ENCODE measurements at regions not wholly inside any gene's neighbourhood (a gene's known extent, or its start where the extent isn't known, plus 50 kb on each side); places are given as distances from the start of the nearest gene placed in this dataset.

GRCh38 chr6:149184523-149184922 lies 133.0 kb upstream of the TAB2 start:
- Histone ChIP-seq H3K4me1 (ENCODE audit: control insufficient read depth, extremely low read depth, insufficient read depth, low read length) (no peaks in the 10 kb centered on the region), H3K36me3 (ENCODE audit: control insufficient read depth in 2 of 2, extremely low read depth in 1 of 2, insufficient read depth in 2 of 2, low read length in 2 of 2) (no peaks in the 10 kb centered on the region), H3K79me2 (ENCODE audit: control insufficient read depth, insufficient read depth, low read length) (no peaks in the 10 kb centered on the region), H3K9me3 (ENCODE audit: control insufficient read depth, low read depth, low read length) (no peaks in the 10 kb centered on the region), H3K4me2 (ENCODE audit: control insufficient read depth, extremely low read depth, insufficient read depth, low read depth, low read length) (no peak overlapping the region), H4K20me1 (ENCODE audit: control insufficient read depth, extremely low read depth, insufficient read depth, low read length) (no peaks in the 10 kb centered on the region), H3K4me3 (ENCODE audit: control insufficient read depth in 2 of 3, extremely low read depth in 1 of 3, insufficient read depth in 2 of 3, low read depth in 1 of 3, low read length in 3 of 3) (no peak overlapping the region), H2AFZ (ENCODE audit: control insufficient read depth, low read length) (no peak overlapping the region), H3K9me1 (ENCODE audit: control insufficient read depth, extremely low read depth, insufficient read depth, low read length) (no peaks in the 10 kb centered on the region), H3K27me3 (ENCODE audit: control insufficient read depth, extremely low read depth, insufficient read depth, low read length) (no peaks in the 10 kb centered on the region), H3K27ac (ENCODE audit: control insufficient read depth, insufficient read depth, low read length) (no peak overlapping the region), H3K9ac (ENCODE audit: control insufficient read depth, extremely low read depth, insufficient read depth, low read length) (no peak overlapping the region)
- FAIRE-seq, result no peak
- dilution Hi-C loops (cut with MboI; ENCODE audit: extremely low pct_ligation_motif_present, low sequenced_read_pairs), result no loop called here
- DNase-seq (ENCODE audit: low read depth, low spot score), result no peak
- TF ChIP-seq, protein P1, sequence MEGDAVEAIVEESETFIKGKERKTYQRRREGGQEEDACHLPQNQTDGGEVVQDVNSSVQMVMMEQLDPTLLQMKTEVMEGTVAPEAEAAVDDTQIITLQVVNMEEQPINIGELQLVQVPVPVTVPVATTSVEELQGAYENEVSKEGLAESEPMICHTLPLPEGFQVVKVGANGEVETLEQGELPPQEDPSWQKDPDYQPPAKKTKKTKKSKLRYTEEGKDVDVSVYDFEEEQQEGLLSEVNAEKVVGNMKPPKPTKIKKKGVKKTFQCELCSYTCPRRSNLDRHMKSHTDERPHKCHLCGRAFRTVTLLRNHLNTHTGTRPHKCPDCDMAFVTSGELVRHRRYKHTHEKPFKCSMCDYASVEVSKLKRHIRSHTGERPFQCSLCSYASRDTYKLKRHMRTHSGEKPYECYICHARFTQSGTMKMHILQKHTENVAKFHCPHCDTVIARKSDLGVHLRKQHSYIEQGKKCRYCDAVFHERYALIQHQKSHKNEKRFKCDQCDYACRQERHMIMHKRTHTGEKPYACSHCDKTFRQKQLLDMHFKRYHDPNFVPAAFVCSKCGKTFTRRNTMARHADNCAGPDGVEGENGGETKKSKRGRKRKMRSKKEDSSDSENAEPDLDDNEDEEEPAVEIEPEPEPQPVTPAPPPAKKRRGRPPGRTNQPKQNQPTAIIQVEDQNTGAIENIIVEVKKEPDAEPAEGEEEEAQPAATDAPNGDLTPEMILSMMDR (optimal IDR thresholded peaks at IDR 0.05 in 1 of 3, IDR thresholded peaks at IDR 0.05 in 1 of 3, conservative IDR thresholded peaks at IDR 0.05 in 1 of 3; ENCODE audit: extremely low read depth in 1 of 3, insufficient read depth in 2 of 3, low read length in 3 of 3), result no peak
- no peak for TF ChIP-seq EZH2 (IDR thresholded peaks at IDR 0.05; ENCODE audit: low read length)

DNA sequence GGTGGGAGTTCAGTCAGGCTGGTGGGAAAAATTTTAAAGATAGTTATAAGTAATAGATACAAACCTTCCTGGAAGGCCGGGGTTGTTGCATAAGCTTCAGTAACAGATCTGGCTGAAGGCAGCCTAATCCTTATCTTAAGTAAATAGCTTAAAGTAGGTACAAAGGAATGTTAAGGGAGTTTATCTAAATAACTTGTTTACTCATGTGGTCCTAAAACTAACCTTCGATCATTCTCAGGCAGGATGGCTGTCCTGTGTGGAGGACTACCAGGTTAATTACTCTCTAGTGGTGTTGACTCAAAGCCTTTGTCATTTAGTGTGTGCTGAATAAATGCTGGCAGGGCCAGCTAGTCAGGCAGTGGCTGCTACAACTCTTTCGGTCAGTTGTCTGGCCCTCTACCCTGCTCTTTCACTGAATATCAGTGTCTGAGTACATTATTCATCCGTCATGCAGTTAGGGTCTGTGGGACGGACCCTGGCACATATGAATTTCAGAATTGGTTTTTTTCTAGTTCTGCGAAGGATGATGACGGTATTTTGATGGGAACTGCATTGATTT lies 131.6 kb upstream of the TAB2 start:
- DNase-seq (ENCODE audit: low read depth, low spot score) (no peak), FAIRE-seq (no peak)
- Histone ChIP-seq H3K27ac (ENCODE audit: control insufficient read depth, insufficient read depth, low read length) (no peak overlapping the region), H4K20me1 (ENCODE audit: control insufficient read depth, extremely low read depth, insufficient read depth, low read length) (no peaks in the 10 kb centered on the region), H2AFZ (ENCODE audit: control insufficient read depth, low read length) (no peak overlapping the region), H3K79me2 (ENCODE audit: control insufficient read depth, insufficient read depth, low read length) (no peaks in the 10 kb centered on the region), H3K27me3 (ENCODE audit: control insufficient read depth, extremely low read depth, insufficient read depth, low read length) (no peaks in the 10 kb centered on the region), H3K4me1 (ENCODE audit: control insufficient read depth, extremely low read depth, insufficient read depth, low read length) (no peaks in the 10 kb centered on the region), H3K36me3 (ENCODE audit: control insufficient read depth in 2 of 2, extremely low read depth in 1 of 2, insufficient read depth in 2 of 2, low read length in 2 of 2) (no peaks in the 10 kb centered on the region), H3K9me3 (ENCODE audit: control insufficient read depth, low read depth, low read length) (no peaks in the 10 kb centered on the region), H3K4me2 (ENCODE audit: control insufficient read depth, extremely low read depth, insufficient read depth, low read depth, low read length) (no peak overlapping the region), H3K9me1 (ENCODE audit: control insufficient read depth, extremely low read depth, insufficient read depth, low read length) (no peaks in the 10 kb centered on the region), H3K4me3 (ENCODE audit: control insufficient read depth in 2 of 3, extremely low read depth in 1 of 3, insufficient read depth in 2 of 3, low read depth in 1 of 3, low read length in 3 of 3) (no peak overlapping the region), H3K9ac (ENCODE audit: control insufficient read depth, extremely low read depth, insufficient read depth, low read length) (no peak overlapping the region)
- dilution Hi-C loops (cut with MboI; ENCODE audit: extremely low pct_ligation_motif_present, low sequenced_read_pairs), result no loop called here
- TF ChIP-seq EZH2 (IDR thresholded peaks at IDR 0.05; ENCODE audit: low read length), result no peak
- TF ChIP-seq, protein P1 (optimal IDR thresholded peaks at IDR 0.05 in 1 of 3, IDR thresholded peaks at IDR 0.05 in 1 of 3, conservative IDR thresholded peaks at IDR 0.05 in 1 of 3; ENCODE audit: extremely low read depth in 1 of 3, insufficient read depth in 2 of 3, low read length in 3 of 3), result no peak

All from keratinocyte (primary cell).